ENCODE measurements at regions not wholly inside any gene's neighbourhood (a gene's known extent, or its start where the extent isn't known, plus 50 kb on each side); places are given as distances from the start of the nearest gene placed in this dataset.

GRCh38 chr10:28384557-28384956 lies 81.7 kb upstream of the MPP7 start:
- TF ChIP-seq REST (IDR thresholded peaks at IDR 0.05; ENCODE audit: low read depth) = no peak
- no peak for TF ChIP-seq NFIC (IDR thresholded peaks at IDR 0.05)

All from Ishikawa (cell line).